NCI-H2227 (cell line): ENCODE measurements at regions not wholly inside any gene's neighbourhood (a gene's known extent, or its start where the extent isn't known, plus 50 kb on each side); places are given as distances from the start of the nearest gene placed in this dataset.

Experiments
- DNase-seq: peaks from one replicate; lab custom pipeline; 2025; ENCODE audit not compliant: unreplicated experiment; lab: John Stamatoyannopoulos, UW

GRCh38 chr5:143761663-143762062, 50.3 kb upstream of the HMHB1 start:
- no peak for DNase-seq

GRCh38 chr5:143760755-143761154, 51.2 kb upstream of the HMHB1 start:
- no peak for DNase-seq

DNA sequence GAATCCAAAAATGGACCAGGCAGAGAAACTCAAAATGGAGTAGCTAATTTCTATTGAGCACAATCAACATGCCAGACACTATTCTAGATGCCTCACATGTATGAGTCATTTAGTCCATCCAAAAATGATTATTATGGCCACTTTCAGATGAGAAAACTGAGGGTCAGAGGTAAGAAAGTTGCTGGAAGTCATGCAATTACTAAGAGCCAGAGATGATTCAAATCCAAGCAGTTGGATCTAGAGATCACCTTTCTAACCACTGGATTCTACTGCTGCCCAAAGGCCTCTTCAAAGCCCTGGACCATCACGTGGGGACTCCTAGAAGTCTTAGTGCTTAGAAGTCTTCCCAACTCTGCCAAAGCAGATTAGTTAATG, 51.8 kb upstream of the HMHB1 start:
- no peak for DNase-seq

DNA sequence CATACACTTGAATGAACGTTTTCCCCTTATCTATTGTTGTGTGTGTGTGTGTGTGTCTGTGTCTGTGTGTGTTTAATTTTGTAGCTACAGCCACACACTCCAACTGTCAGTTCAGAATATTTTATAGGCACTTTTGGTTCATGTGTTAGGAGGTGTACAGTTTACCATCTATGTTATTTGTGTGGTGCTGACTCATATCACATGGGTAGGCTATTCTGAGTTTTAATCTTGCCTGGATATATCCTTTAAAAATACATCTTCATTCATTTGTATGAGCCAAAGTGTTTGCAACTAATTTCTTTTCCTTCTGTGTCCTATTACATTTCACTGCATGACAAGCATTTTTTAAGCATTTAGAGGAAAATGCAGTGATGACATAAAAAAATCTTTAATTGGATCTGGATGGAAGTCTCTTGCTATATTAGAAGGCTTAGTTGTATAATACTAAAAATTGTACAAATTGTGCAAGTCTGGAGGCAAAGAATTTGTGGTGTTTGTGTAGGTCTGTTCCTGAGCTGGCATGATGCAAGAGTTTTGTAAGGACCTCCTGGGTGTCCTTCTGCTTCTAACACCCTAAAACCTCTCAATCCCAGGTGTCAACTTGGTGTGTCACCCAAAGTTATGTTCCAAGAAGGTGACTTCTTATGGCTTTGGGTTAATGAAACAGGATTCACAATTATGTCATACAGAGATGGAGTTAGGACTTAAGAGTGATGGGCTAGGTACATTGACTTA, 52.4 kb upstream of the HMHB1 start:
- DNase-seq: no peak

DNA sequence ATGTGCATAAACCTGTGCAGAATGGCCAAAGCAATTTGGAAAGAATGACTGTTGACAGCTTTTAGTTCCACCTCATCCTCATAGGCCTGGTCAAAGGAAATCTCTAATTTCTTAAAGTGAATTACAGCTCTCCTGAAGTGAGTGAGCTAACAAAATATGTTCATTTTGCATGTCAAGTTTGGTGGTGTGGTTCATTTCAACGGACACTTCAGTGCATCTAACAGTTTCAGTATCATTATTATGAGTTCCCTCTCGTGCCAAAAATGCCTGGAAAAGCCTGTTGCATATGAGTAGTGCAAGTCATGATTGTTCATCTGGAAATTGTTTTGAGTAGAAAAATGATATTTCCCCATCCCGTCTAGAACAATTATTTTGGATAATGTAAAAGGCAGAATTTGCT, 53.2 kb upstream of the HMHB1 start:
- DNase-seq: no peak

GRCh38 chr5:143758015-143758414, 53.9 kb upstream of the HMHB1 start:
- DNase-seq: no peak

DNA sequence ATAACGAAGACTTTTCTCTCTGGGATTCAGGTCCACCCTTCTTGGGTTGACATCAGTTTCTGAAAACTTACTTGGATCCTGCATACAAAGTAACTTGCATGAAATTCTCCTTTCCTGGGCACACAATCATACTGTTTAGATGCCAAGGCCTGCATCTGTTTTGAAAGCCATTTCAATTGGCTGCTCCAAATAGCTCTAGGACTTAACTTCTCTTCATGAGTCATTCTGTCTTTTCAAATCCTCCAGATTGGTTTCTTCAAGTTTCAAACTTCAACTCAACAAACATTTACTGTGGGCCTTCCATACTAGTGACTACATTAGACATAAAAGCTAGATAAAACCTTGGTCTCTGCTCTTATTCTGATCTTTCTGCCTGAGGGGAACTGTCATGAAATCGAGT, 54.8 kb upstream of the HMHB1 start:
- DNase-seq: no peak

DNA sequence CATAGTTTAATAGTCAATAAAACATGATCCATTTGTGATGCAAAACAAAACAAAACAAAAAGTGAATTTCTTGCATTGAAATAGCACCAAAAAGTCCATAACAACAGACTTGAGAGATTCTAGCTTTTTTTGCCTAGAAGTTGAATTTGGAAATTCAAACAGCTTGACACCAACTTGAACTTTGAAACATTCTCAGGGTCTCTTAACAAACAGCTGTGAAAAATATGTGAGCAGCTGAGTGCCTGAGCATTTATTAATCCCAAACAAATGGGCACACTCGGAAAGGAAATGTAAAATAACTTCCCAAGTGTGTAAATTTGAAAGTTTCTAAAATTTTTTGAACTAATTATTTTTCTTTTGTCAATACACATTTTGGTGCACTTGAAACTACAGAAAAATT, 56.0 kb upstream of the HMHB1 start:
- no peak for DNase-seq

DNA sequence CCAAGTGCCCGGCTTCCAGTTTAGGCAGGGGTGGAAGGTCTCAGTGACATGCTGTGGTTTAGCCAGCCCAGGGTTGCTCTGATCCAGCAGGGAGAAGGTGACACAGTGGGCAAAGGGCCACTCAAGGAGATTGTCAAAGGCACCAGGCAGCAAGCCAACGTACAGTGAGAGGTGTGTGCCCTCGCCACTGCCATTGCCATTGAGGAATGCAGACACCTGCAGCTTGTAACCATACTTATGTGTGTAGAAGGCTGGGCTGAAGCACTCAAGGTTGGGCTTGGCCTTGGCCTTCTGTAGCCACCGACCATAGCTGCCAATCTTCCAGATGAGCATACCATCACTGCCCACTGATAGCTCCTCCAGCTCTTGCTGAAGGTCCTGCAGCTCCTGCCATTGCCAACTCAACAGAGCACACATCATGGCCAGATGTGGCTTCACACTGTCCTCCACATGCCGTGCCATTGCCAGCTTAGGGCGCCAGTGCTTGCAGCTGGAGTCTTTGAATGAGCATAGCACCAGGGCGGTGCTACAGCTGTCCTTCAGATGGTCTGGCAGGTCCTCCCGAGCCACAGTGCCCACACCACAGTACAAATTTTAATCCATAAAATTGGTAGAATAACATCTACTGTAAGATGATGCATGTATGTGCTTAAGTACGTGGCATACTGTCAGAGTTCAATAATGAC, 59.7 kb upstream of the HMHB1 start:
- no peak for DNase-seq

DNA sequence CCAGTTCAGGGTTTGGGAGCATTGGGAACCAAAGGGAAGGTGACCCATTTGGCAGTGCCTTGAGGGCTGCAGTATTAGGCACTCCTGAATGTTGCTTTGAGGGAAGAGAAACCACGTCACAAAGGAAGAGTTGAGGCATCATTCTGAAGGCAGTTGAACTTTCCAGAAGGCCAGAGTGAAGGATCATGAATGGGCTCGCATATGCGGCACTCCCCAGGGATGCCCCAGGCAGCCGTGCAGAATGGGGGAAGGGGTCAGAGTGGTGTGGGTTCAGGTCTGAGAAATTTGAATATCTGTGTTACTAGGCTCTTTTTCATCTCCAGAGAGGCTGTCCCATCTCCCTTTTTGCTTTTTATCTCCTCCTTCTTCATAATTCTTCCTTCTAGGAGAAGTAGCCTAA, 60.6 kb upstream of the HMHB1 start:
- no peak for DNase-seq

DNA sequence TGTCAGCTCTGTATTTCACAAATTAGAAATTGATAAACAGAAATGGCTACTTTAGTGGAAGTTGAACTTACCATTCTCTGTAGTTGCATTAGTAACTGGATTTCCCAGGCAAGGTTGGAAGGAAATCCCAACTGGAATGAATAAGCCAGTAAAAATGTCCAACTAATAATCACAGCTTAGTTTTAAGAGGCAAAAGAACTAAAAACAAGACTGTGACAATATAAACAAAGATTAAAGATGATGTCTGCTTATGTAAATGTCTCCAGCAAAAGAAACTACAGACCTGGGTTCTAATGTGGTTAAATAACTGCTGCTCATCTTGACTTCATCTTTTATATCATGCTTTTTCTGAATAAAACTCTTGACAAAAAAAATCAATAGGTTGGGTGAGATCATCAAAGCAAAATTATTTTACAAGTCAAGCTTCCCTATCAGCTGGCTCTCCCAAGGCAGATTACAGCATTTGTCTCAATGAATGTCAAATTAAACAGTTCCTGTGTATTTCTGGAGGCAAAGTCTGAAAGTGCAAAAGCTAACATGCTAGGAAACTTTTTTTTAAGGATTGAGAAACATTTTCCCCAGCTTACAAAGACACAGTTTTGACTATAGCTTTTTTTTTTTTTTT, 62.3 kb upstream of the HMHB1 start:
- no peak for DNase-seq

DNA sequence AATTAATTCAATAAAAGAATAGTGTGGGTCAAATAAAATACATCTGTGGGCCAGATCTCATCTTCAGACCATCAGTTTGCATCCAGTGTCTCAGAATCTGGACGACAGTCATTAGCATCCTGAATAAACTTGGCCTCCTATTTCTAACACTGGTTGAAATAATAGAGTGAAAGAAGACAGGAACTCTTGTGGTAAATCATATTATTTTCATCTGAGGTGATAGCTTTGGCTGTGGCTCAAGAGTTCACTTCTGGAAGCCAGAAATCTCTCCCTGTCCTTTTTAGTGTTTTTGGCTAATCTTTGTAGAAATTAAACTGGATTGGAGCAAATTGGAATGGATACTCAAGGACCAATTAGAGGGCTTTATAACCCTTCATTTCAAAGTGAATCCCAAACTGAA, 63.4 kb upstream of the HMHB1 start:
- DNase-seq: no peak

DNA sequence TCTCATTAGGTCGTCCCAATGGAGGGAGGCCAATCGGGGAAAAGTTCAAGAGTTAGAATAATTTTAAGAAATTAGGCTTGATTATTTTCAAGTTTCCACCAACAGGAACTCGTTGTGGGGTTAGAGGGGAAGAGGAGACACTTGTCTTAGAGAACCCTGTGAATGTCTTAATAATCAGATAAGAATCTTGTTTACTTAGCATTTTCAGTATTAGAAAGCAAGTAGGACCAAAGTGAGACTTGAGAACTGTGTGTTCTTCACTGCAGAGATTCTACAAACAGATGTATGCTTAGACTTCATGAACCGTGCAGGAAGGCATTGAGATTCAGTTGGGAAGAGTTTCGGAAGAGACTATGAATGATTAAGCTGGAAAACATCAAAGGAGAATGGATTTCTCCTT, 69.0 kb upstream of the HMHB1 start:
- DNase-seq: no peak

DNA sequence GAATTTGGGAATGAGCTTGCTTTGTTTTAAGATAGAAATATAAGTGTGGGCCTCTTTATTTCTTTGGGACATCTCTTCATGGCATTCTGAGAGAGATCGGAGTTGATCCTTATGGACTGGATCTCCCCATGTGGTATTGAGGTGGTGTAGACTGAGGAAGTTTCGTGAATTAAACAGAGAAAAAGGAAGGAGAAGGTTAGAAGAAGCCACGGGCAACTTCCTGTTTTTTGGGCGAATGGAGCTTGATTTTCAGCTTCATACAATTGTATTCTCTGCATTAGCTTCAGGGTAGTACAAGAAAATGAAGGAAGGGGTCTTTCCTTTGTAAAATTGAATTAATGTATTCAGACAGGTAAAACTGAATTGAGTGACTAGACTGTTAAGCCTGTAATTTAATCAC, 70.5 kb upstream of the HMHB1 start:
- no peak for DNase-seq

DNA sequence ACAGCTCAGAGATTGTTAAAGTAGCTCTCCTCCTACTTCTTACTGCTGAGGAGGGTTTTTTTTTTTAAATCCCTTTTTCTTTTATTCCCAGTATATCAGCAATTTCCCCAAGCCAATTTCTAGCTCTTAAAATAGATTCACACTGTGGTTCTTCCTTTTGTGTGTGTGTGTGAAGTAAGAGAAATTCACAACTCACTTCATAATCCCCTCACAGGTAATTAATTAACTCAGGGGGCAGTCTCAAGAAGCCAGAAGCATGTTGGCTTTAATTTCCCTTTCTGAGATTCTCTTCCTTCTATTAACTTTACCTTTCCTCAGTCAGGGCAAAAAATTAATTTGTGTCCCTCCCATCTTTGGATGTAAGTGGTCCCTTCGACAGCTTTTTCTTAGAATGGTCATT, 71.0 kb upstream of the HMHB1 start:
- no peak for DNase-seq

- no peak for DNase-seq
Measured at GRCh38 chr5:143739746-143740145, 72.2 kb upstream of the HMHB1 start.

DNA sequence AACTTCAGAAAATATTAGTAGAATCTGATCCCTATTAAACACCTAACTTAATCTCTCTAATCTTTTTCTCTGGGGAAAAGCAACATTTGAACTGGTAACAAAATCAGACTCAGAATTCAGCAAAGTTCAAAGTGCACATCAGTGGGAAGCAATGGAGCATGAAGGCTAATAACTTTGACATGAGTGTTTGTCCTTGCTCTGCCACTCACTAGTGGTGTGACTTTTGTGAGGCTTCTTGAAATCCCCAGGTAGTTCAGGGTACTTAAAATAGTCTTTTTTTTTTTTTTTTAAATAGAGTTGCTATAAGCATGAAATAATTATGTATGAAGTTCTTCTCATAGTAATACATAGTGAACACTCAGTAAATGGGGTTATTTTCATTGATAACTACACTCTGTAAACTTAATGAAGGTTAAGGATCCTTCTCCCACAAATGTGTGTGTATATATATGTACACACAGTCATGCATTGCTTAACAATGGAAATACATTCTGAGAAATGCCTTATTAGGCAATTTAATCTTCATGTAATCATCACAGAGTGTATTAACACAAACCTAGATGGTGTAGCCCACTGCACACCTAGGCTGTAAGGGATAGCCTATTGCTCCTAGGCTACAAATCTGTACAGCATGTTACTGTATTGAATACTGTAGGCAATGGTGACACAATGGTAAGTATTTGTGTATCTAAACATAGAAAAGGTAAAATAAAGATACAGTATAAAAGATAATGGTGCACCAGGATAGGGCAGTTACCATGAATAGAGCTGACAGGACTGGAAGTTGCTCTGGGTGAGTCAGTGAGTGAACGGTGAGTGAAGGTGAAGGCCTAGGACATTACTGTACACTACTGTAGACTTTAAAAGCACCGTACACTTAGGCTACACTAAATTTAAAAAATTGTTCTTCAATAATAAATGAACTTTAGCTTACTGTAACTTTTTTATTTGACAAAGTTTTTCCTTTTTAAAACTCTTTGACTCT, 73.3 kb upstream of the HMHB1 start:
- DNase-seq: no peak

DNA sequence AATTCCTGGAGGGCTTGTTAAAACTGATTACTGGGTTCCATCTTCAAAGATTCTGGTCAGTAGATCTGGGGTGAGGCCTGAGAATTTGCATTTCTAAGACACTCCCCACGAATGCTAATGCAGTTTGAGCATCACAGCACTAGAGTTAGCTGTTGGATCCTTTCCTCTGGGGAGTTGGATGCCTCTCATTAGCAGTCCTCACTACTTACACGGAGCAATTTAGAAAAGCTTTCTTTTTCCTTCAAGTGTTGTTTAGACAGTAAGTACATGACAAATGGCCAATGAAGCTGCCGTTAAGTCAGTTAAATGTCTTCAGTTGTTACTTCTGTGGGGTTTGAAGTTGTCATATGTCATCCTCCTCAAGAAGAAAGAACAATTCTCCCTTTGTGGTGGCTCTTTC, 74.9 kb upstream of the HMHB1 start:
- no peak for DNase-seq

- DNase-seq: no peak
Measured at GRCh38 chr5:143734456-143734780, 77.5 kb upstream of the HMHB1 start.

DNA sequence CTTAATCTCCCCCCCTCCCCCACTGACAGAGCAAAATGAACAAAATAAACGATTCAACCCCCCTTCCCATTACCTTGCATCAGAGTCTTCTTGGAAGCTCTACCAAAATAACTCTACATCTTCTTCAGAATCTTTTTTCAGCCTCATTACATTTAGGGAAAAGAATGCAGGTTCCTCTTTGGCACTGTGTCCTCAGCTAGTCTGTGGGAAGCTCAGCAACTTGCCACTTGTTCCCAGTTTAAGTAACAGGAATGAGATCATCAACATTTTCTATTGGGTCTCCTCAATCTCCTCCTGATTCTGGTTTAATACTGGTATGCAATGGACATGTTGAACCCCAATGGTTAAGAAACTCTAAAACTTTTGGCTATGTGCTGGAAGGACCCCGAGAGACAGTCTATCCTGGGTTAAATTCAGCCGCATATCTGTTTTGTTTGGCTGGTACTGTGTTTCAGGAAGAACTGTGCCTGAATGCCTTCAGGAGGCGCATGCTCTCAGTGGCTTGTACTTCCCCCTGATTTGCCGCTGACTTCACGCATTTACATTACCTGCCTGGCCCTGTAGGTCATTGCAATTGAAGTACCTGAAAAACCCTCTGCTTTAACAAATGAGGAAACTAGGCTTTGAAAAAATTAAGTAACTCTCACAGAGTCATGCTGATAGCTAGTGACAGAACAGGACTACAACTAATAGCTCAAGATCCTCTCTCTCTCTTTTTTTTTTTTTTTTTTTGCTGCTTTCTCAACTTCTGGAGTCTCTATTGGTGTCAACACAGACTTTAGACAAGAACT, 78.1 kb upstream of the HMHB1 start:
- DNase-seq: no peak

DNA sequence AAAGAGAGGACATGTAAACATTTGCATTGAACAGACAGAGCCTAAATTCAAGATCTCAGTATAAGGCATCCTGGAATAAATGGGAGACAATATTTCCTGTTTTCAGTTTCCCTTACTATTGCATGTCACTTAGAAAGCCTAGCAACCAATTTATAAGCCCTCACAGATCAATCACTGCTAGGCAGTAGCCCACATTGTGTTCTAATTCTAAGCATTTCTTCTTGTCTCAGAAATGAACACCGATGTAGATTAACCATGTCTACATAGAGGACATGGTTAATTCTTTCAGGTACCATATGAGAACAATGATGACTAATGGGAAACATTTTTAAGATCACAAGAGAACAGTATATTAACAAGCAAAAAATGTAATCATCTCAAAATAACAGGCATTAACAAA, 79.6 kb upstream of the HMHB1 start:
- no peak for DNase-seq
